Peyer's patch (tissue), 4 donors: ENCODE measurements at regions not wholly inside any gene's neighbourhood (a gene's known extent, or its start where the extent isn't known, plus 50 kb on each side); places are given as distances from the start of the nearest gene placed in this dataset.

Experiments
- DNase-seq, 3 donors: peaks; one replicate each; pipeline ENCODE4 v3.0.0-alpha.2; 2017 to 2019
- H3K27ac ChIP-seq, 4 donors: fragments of 200-600 bp; sonication (generic); one replicate each; pipeline ENCODE4 v1.5.1; 2016 to 2019
- H3K27me3 ChIP-seq, 2 donors: fragments of 200-600 bp; sonication (generic); one replicate each; pipeline ENCODE4 v1.5.1; 2019
- H3K36me3 ChIP-seq, 3 donors: fragments of 200-600 bp; sonication (generic); one replicate each; pipeline ENCODE4 v1.5.1; 2016 to 2019
- H3K4me1 ChIP-seq, 4 donors: fragments of 200-600 bp; sonication (generic); one replicate each; pipeline ENCODE4 v1.5.1; 2016 to 2019
- H3K4me3 ChIP-seq, 4 donors: fragments of 200-600 bp; sonication (generic); 1 replicate in 3 of 4; 2 replicates in 1 of 4; pipeline ENCODE4 v1.5.1; 2016 to 2019; ENCODE audit warnings: mild to moderate bottlenecking in 1 of 4
- H3K9me3 ChIP-seq, 4 donors: fragments of 200-600 bp; sonication (generic); one replicate each; pipeline ENCODE4 v1.5.1; 2016 to 2019; ENCODE audit warnings: mild to moderate bottlenecking in 1 of 4
- CTCF ChIP-seq, 6 experiments: fragments of 450-650 bp in 4 of 6; fragments of 200-600 bp in 2 of 6; sonication (generic) in 1 of 6; IDR thresholded peaks; one replicate each; pipeline ENCODE4 v1.5.1; 2017 to 2019; ENCODE audit warnings: antibody characterized with exemption in 6 of 6, mild to moderate bottlenecking in 3 of 6, moderate library complexity in 1 of 6
- POLR2A ChIP-seq, 2 donors: fragments of 450-650 bp; IDR thresholded peaks; one replicate each; pipeline ENCODE4 v1.5.1; 2017; ENCODE audit warnings: antibody characterized with exemption in 2 of 2, mild to moderate bottlenecking in 2 of 2, moderate library complexity in 2 of 2

GRCh38 chr3:181289306-181289705 is 299.8 kb upstream of the DNAJC19 start:
- TF ChIP-seq POLR2A (IDR thresholded peaks at IDR 0.05) (no peak), CTCF (IDR thresholded peaks at IDR 0.05) (no peak)
- DNase-seq: no peak
- Histone ChIP-seq H3K36me3 (no peaks in the 10 kb centered on the region), H3K4me1 (no peaks in the 10 kb centered on the region), H3K27ac (no peak overlapping the region), H3K4me3 (no peak overlapping the region), H3K27me3 (no peaks in the 10 kb centered on the region), H3K9me3 (no peaks in the 10 kb centered on the region)

- no peaks in the 10 kb centered on the region for H3K9me3 ChIP-seq
- no peak overlapping the region for H3K27ac ChIP-seq
Measured at GRCh38 chr3:181288145-181288544, 298.6 kb upstream of the DNAJC19 start.

GRCh38 chr3:181279239-181279565 is 289.7 kb upstream of the DNAJC19 start:
- Histone ChIP-seq H3K9me3 (no peaks in the 10 kb centered on the region), H3K27ac (no peak overlapping the region), H3K36me3 (peaks cover 0 to 3% (median 0%) of the 10 kb centered on the region in 3 donors), H3K27me3 (no peaks in the 10 kb centered on the region), H3K4me1 (no peaks in the 10 kb centered on the region), H3K4me3 (no peak overlapping the region)
- DNase-seq: no peak
- no peak for TF ChIP-seq POLR2A (IDR thresholded peaks at IDR 0.05)
- no peak for TF ChIP-seq CTCF (IDR thresholded peaks at IDR 0.05)

More at GRCh38 chr3:181288145-181288544, 298.6 kb upstream of the DNAJC19 start:
- Histone ChIP-seq H3K4me3 (no peak overlapping the region), H3K4me1 (no peaks in the 10 kb centered on the region), H3K27me3 (no peaks in the 10 kb centered on the region), H3K36me3 (no peaks in the 10 kb centered on the region)
- TF ChIP-seq POLR2A (IDR thresholded peaks at IDR 0.05) (no peak), CTCF (IDR thresholded peaks at IDR 0.05) (no peak)
- no peak for DNase-seq

GRCh38 chr3:181278468-181279238 is 289.1 kb upstream of the DNAJC19 start:
- no peak for TF ChIP-seq POLR2A (IDR thresholded peaks at IDR 0.05)
- TF ChIP-seq CTCF (IDR thresholded peaks at IDR 0.05): peak in 2 of 6 experiments; percentile 20 to 25

GRCh38 chr3:181276358-181276896 is 286.9 kb upstream of the DNAJC19 start:
- H3K27me3 ChIP-seq: no peaks in the 10 kb centered on the region
- H3K27ac ChIP-seq: no peak overlapping the region
- no peaks in the 10 kb centered on the region for H3K9me3 ChIP-seq
- DNase-seq: no peak
- H3K4me1 ChIP-seq: no peaks in the 10 kb centered on the region
- TF ChIP-seq CTCF (IDR thresholded peaks at IDR 0.05): no peak
- TF ChIP-seq POLR2A (IDR thresholded peaks at IDR 0.05): no peak
- no peak overlapping the region for H3K4me3 ChIP-seq
- peaks cover 0 to 3% (median 0%) of the 10 kb centered on the region in 3 donors for H3K36me3 ChIP-seq

More at GRCh38 chr3:181278468-181279238, 289.1 kb upstream of the DNAJC19 start:
- Histone ChIP-seq H3K27me3 (no peaks in the 10 kb centered on the region), H3K36me3 (peaks cover 0 to 3% (median 0%) of the 10 kb centered on the region in 3 donors), H3K9me3 (no peaks in the 10 kb centered on the region), H3K4me3 (no peak overlapping the region), H3K27ac (no peak overlapping the region), H3K4me1 (no peaks in the 10 kb centered on the region)
- DNase-seq: no peak
